Activated CD8-positive, alpha-beta memory T cell treated with anti-CD3 and anti-CD28 coated beads for 4 hours (primary cell): ENCODE measurements at regions not wholly inside any gene's neighbourhood (a gene's known extent, or its start where the extent isn't known, plus 50 kb on each side); places are given as distances from the start of the nearest gene placed in this dataset.

Source experiments
- DNase-seq, 2 donors: peaks; one replicate each; pipeline ENCODE4 v3.0.0-alpha.2; 2020; ENCODE audit warnings: low read depth in 2 of 2

- no peak for DNase-seq
These were observed 79.0 kb upstream of the CELF2 start for GRCh38 chr10:10938676-10939075.

- no peak for DNase-seq
These were observed 76.4 kb upstream of the CELF2 start for GRCh38 chr10:10941127-10941730.

- DNase-seq = no peak
These were observed 75.2 kb upstream of the CELF2 start for GRCh38 chr10:10942441-10942840.

- DNase-seq = no peak
These were observed 71.6 kb upstream of the CELF2 start for GRCh38 chr10:10946081-10946480.

GRCh38 chr10:10946801-10947200 is 70.9 kb upstream of the CELF2 start:
- no peak for DNase-seq

GRCh38 chr10:10951675-10952074 is 66.0 kb upstream of the CELF2 start:
- no peak for DNase-seq

GRCh38 chr10:10952800-10953199 is 64.9 kb upstream of the CELF2 start:
- no peak for DNase-seq

- no peak for DNase-seq
These were observed 60.8 kb upstream of the CELF2 start for GRCh38 chr10:10956681-10957542.

GRCh38 chr10:10958041-10958440 is 59.6 kb upstream of the CELF2 start:
- no peak for DNase-seq

GRCh38 chr10:10959666-10960065 is 58.0 kb upstream of the CELF2 start:
- DNase-seq = no peak

GRCh38 chr10:10960534-10960933 is 57.1 kb upstream of the CELF2 start:
- no peak for DNase-seq

GRCh38 chr10:10961072-10961471 is 56.6 kb upstream of the CELF2 start:
- no peak for DNase-seq

- DNase-seq = no peak
These were observed 50.6 kb upstream of the CELF2 start for GRCh38 chr10:10967029-10967428.

GRCh38 chr10:10967581-10968256 is 50.0 kb upstream of the CELF2 start:
- DNase-seq = no peak
